IMR-90 (cell line): ENCODE measurements at regions not wholly inside any gene's neighbourhood (a gene's known extent, or its start where the extent isn't known, plus 50 kb on each side); places are given as distances from the start of the nearest gene placed in this dataset.

Experiments
- ATAC-seq: fragments of 200-7000 bp; cut with Tn5 transposase; 2 replicates; pipeline ENCODE4 v1.9.1; 2020; ENCODE audit warnings: low read depth, mild to moderate bottlenecking, moderate library complexity
- BruUV-seq: library from RNA; stranded (reverse); fragments of 400-500 nt; replicated peaks from 2 replicates; lab custom pipeline; 2021; lab: Mats Ljungman, UMichigan
- CTCF ChIA-PET: fragments of 300-600 bp; formaldehyde crosslinking; extraction: SDS; loops from one replicate; lab custom pipeline; 2021; ENCODE audit warnings: antibody characterized with exemption; lab: Yijun Ruan, JAX
- POLR2A ChIA-PET: fragments of 300-600 bp; sonication (Branson Sonifier 250); formaldehyde crosslinking; loops from one replicate; lab custom pipeline; 2022; ENCODE audit warnings: antibody characterized with exemption; ENCODE audit not compliant: unreplicated experiment; lab: Charles Lee
- DNase-seq: peaks from one replicate; pipeline ENCODE4 v3.0.0; 2013
- H2AFZ ChIP-seq: replicated peaks from 2 replicates; pipeline ENCODE3; 2013; ENCODE audit warnings: low read length, mild to moderate bottlenecking; ENCODE audit not compliant: poor library complexity
- H2AK5ac ChIP-seq: 2 replicates; pipeline ENCODE4 v1.6.1; 2013; ENCODE audit warnings: low read depth, low read length, inconsistent platforms
- H2AK9ac ChIP-seq: replicated peaks from 2 replicates; pipeline ENCODE3; 2013; ENCODE audit warnings: mild to moderate bottlenecking, low read depth, low read length, moderate library complexity; ENCODE audit not compliant: poor library complexity
- H2BK120ac ChIP-seq: 2 replicates; pipeline ENCODE4 v1.6.1; 2013; ENCODE audit warnings: low read depth, low read length, inconsistent platforms
- H2BK15ac ChIP-seq: 3 replicates; pipeline ENCODE4 v1.6.1; 2013; ENCODE audit warnings: low read depth, low read length, inconsistent platforms
- H2BK20ac ChIP-seq: 2 replicates; pipeline ENCODE4 v1.6.1; 2013; ENCODE audit warnings: low read depth, mild to moderate bottlenecking, inconsistent platforms, low read length, moderate library complexity
- H2BK5ac ChIP-seq: 2 replicates; pipeline ENCODE4 v1.6.1; 2013; ENCODE audit warnings: mild to moderate bottlenecking, low read depth, low read length, inconsistent platforms; ENCODE audit not compliant: poor library complexity, severe bottlenecking
- H3K14ac ChIP-seq: replicated peaks from 2 replicates; pipeline ENCODE4 v1.6.1; 2013; ENCODE audit warnings: low read depth, low read length, inconsistent platforms
- H3K18ac ChIP-seq: 2 replicates; pipeline ENCODE4 v1.6.1; 2013; ENCODE audit warnings: low read depth, low read length, control low read depth
- H3K23ac ChIP-seq: 2 replicates; pipeline ENCODE4 v1.6.1; 2013; ENCODE audit warnings: low read depth, low read length, inconsistent platforms
- H3K27ac ChIP-seq: 2 replicates; pipeline ENCODE4 v1.5.1; 2013; ENCODE audit warnings: mild to moderate bottlenecking, control low read depth, low read length; ENCODE audit not compliant: insufficient read depth
- H3K27me3 ChIP-seq: 2 replicates; pipeline ENCODE4 v1.6.1; 2013; ENCODE audit warnings: low read length; ENCODE audit not compliant: control insufficient read depth, insufficient read depth
- H3K36me3 ChIP-seq: 2 replicates; pipeline ENCODE4 v1.6.1; 2013; ENCODE audit warnings: low read length, mixed read lengths; ENCODE audit not compliant: control insufficient read depth, insufficient read depth
- H3K4ac ChIP-seq: 2 replicates; pipeline ENCODE4 v1.6.1; 2013; ENCODE audit warnings: low read depth, low read length, inconsistent platforms
- H3K4me1 ChIP-seq: 2 replicates; pipeline ENCODE4 v1.6.1; 2013; ENCODE audit warnings: low read length, mixed read lengths; ENCODE audit not compliant: control insufficient read depth, insufficient read depth
- H3K4me2 ChIP-seq: 2 replicates; pipeline ENCODE4 v1.6.1; 2013; ENCODE audit warnings: low read depth, mild to moderate bottlenecking, control low read depth, low read length, moderate library complexity
- H3K4me3 ChIP-seq: 2 replicates; pipeline ENCODE4 v1.5.1; 2013; ENCODE audit warnings: low read depth, mild to moderate bottlenecking, control low read depth, low read length, moderate library complexity; ENCODE audit not compliant: insufficient read depth
- H3K56ac ChIP-seq: 2 replicates; pipeline ENCODE4 v1.6.1; 2013; ENCODE audit warnings: low read length, inconsistent platforms; ENCODE audit not compliant: insufficient read depth; ENCODE audit errors: extremely low read depth
- H3K79me1 ChIP-seq, 2 experiments: 2 replicates each; pipeline ENCODE4 v1.6.1; 2013; ENCODE audit warnings: low read length in 2 of 2, inconsistent platforms in 1 of 2, low read depth in 1 of 2
- H3K9ac ChIP-seq: 2 replicates; pipeline ENCODE4 v1.6.1; 2013; ENCODE audit warnings: low read depth, low read length, control low read depth
- H3K9me1 ChIP-seq: 2 replicates; pipeline ENCODE4 v1.6.1; 2013; ENCODE audit warnings: low read length, inconsistent platforms; ENCODE audit not compliant: insufficient read depth
- H3K9me3 ChIP-seq: 2 replicates; pipeline ENCODE4 v1.6.1; 2013; ENCODE audit warnings: low read length; ENCODE audit not compliant: control insufficient read depth, insufficient read depth
- H4K20me1 ChIP-seq: 2 replicates; pipeline ENCODE4 v1.6.1; 2013; ENCODE audit warnings: low read length, inconsistent platforms; ENCODE audit not compliant: insufficient read depth
- H4K5ac ChIP-seq: 2 replicates; pipeline ENCODE4 v1.6.1; 2013; ENCODE audit warnings: mild to moderate bottlenecking, low read depth, low read length, control low read depth
- H4K8ac ChIP-seq, 2 experiments: 2 replicates each; pipeline ENCODE4 v1.6.1; 2013; ENCODE audit warnings: low read depth in 2 of 2, low read length in 2 of 2, control low read depth in 1 of 2, inconsistent platforms in 1 of 2
- H4K91ac ChIP-seq: 2 replicates; pipeline ENCODE4 v1.6.1; 2013; ENCODE audit warnings: low read depth, low read length, inconsistent platforms; ENCODE audit not compliant: insufficient read depth
- CEBPB ChIP-seq: IDR thresholded peaks from 2 replicates; pipeline ENCODE4 v1.6.1; 2012; ENCODE audit warnings: low read depth, low read length, improper control_type of control experiment
- RAD21 ChIP-seq: IDR thresholded peaks from 2 replicates; pipeline ENCODE4 v1.6.1; 2012; ENCODE audit warnings: low read length, improper control_type of control experiment
- RCOR1 ChIP-seq: IDR thresholded peaks from 2 replicates; pipeline ENCODE4 v1.6.1; 2012; ENCODE audit warnings: mild to moderate bottlenecking, low read length, improper control_type of control experiment; ENCODE audit not compliant: insufficient replicate concordance
- WGBS, 2 experiments: methylation state at CpG; one replicate each; pipeline versions ENCODE4 v1.1.5 to v1.1.7; 2013; ENCODE audit warnings: missing lambda C conversion rate in 2 of 2; ENCODE audit not compliant: insufficient read length in 1 of 2; ENCODE audit errors: extremely low coverage in 2 of 2; 5-methylcytosine and 5-hydroxymethylcytosine counted together
- dilution Hi-C: fragments of 300-500 bp; cut with HindIII; formaldehyde crosslinking; loops from one replicate; pipeline ENCODE4 v1.14.3; 2018; ENCODE audit warnings: low sequenced_read_pairs; ENCODE audit not compliant: unreplicated experiment
- in situ Hi-C: fragments of 300-500 bp; cut with MboI; formaldehyde crosslinking; loops from 3 replicates; pipeline ENCODE4 v1.14.3; 2019; ENCODE audit warnings: low sequenced_read_pairs, inconsistent platforms, mixed read lengths
- intact Hi-C: fragments of 100-400 bp; cut with micrococcal nuclease; formaldehyde crosslinking; loops from 2 replicates; pipeline ENCODE4 v1.10.0; 2022
- TF ChIP-seq, protein P1 (sequence below): conservative IDR thresholded peaks from 2 replicates; pipeline ENCODE4 v1.5.1; 2012; ENCODE audit warnings: mild to moderate bottlenecking, low read depth, low read length, improper control_type of control experiment

DNA sequence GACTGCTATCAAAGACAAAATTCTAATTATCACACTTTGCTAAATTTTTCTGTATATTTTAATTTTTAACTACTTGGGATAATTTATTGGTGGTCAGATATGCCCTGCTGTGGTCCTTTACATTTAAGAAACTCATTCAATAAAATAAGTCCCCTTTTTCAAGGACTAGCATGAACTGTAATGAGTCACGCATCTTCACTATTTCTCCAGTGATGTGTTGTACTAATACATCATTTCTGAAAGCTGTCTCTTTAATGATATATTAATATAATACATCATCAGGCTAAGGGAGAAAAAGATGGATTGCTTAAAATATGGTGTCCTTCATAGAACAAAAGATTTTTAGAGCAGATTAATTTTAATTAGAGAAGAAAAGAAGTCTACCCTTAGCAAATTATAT, 901.4 kb downstream of the DIPK2A start:
- intact Hi-C loops: no loop called here
- no CpG with 5 or more reads among the region's 1 CpG for WGBS, 2 experiments
- H3K9ac ChIP-seq: no peak overlapping the region
- H4K20me1 ChIP-seq: no peaks in the 10 kb centered on the region
- no peaks in the 10 kb centered on the region for H3K36me3 ChIP-seq
- H3K4ac ChIP-seq: no peak overlapping the region
- no peak overlapping the region for H3K4me3 ChIP-seq
- H3K9me3 ChIP-seq: 0 out of 2 replicates have a peak, but pooled peaks cover 2% of the 10 kb centered on the region
- no peak for DNase-seq
- H2AK5ac ChIP-seq: no peak overlapping the region
- H2BK15ac ChIP-seq: no peak overlapping the region
- no peak for ATAC-seq
- dilution Hi-C loops: no loop called here
- no TSS peak for BruUV-seq
- in situ Hi-C loops: no loop called here
- ChIA-PET CTCF (no interaction called here), POLR2A (no interaction called here)
- TF ChIP-seq RAD21 (no peak), RCOR1 (no peak), CEBPB (no peak)
- TF ChIP-seq, protein P1, sequence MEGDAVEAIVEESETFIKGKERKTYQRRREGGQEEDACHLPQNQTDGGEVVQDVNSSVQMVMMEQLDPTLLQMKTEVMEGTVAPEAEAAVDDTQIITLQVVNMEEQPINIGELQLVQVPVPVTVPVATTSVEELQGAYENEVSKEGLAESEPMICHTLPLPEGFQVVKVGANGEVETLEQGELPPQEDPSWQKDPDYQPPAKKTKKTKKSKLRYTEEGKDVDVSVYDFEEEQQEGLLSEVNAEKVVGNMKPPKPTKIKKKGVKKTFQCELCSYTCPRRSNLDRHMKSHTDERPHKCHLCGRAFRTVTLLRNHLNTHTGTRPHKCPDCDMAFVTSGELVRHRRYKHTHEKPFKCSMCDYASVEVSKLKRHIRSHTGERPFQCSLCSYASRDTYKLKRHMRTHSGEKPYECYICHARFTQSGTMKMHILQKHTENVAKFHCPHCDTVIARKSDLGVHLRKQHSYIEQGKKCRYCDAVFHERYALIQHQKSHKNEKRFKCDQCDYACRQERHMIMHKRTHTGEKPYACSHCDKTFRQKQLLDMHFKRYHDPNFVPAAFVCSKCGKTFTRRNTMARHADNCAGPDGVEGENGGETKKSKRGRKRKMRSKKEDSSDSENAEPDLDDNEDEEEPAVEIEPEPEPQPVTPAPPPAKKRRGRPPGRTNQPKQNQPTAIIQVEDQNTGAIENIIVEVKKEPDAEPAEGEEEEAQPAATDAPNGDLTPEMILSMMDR: no peak
- H4K8ac ChIP-seq: no peak overlapping the region
- no peak overlapping the region for H3K56ac ChIP-seq
- H2AFZ ChIP-seq: no peak overlapping the region
- H3K14ac ChIP-seq: no peak overlapping the region
- no peaks in the 10 kb centered on the region for H3K9me1 ChIP-seq
- H2BK20ac ChIP-seq: no peak overlapping the region
- H3K79me1 ChIP-seq: no peaks in the 10 kb centered on the region
- H3K27me3 ChIP-seq: no peaks in the 10 kb centered on the region
- H4K5ac ChIP-seq: no peak overlapping the region
- H3K4me1 ChIP-seq: no peaks in the 10 kb centered on the region
- H3K27ac ChIP-seq: no peak overlapping the region
- no peak overlapping the region for H2BK5ac ChIP-seq
- no peak overlapping the region for H2AK9ac ChIP-seq
- no peak overlapping the region for H2BK120ac ChIP-seq
- no peak overlapping the region for H4K91ac ChIP-seq
- H3K18ac ChIP-seq: no peak overlapping the region
- no peak overlapping the region for H3K23ac ChIP-seq
- H3K4me2 ChIP-seq: no peak overlapping the region
